H1 (cell line): ENCODE measurements at regions not wholly inside any gene's neighbourhood (a gene's known extent, or its start where the extent isn't known, plus 50 kb on each side); places are given as distances from the start of the nearest gene placed in this dataset.

Experiments used
- CBX8 ChIP-seq: fragments of 300-800, 300-1000 bp; sonication (generic); IDR thresholded peaks from 2 replicates; pipeline ENCODE4 v1.7.1; 2016; ENCODE audit warnings: low read depth, low read length, borderline replicate concordance
- CTCF ChIP-seq, 3 experiments: IDR thresholded peaks; 1 replicate in 2 of 3; 2 replicates in 1 of 3; pipeline versions ENCODE4 v1.5.1 to v1.6.1; 2011; ENCODE audit warnings: low read length in 3 of 3, mild to moderate bottlenecking in 3 of 3, inconsistent platforms in 2 of 3, low read depth in 1 of 3, moderate library complexity in 1 of 3; ENCODE audit not compliant: insufficient read depth in 1 of 3; ENCODE audit errors: control extremely low read depth in 1 of 3
- EP300 ChIP-seq, 2 experiments: IDR thresholded peaks; 1 replicate in 1 of 2; 2 replicates in 1 of 2; pipeline ENCODE4 v1.6.1; 2011 to 2012; ENCODE audit warnings: low read depth in 2 of 2, low read length in 2 of 2, mild to moderate bottlenecking in 2 of 2, borderline replicate concordance in 1 of 2, inconsistent platforms in 1 of 2, moderate library complexity in 1 of 2
- EZH2 ChIP-seq: fragments of 200-600 bp; sonication (generic); IDR thresholded peaks from 2 replicates; pipeline ENCODE4 v1.7.1; 2012; ENCODE audit warnings: low read depth, mild to moderate bottlenecking, moderate library complexity, low read length, inconsistent platforms; ENCODE audit not compliant: severe bottlenecking
- JUND ChIP-seq: IDR thresholded peaks from 2 replicates; pipeline ENCODE4 v1.6.1; 2011; ENCODE audit warnings: mild to moderate bottlenecking, improper control_type of control experiment, low read length
- KDM1A ChIP-seq: fragments of 200-600, 300-600 bp; sonication (generic); IDR thresholded peaks from 2 replicates; pipeline ENCODE4 v1.7.1; 2016; ENCODE audit warnings: mild to moderate bottlenecking, low read length, borderline replicate concordance
- KDM5A ChIP-seq: fragments of 200-600 bp; IDR thresholded peaks from 2 replicates; pipeline ENCODE4 v1.7.1; 2012; ENCODE audit warnings: mild to moderate bottlenecking, low read length, inconsistent platforms, mixed read lengths
- POLR2A ChIP-seq, 2 experiments: IDR thresholded peaks; 1 replicate in 1 of 2; 2 replicates in 1 of 2; pipeline ENCODE4 v1.6.1; 2011; ENCODE audit warnings: low read depth in 2 of 2, low read length in 2 of 2, mild to moderate bottlenecking in 2 of 2; ENCODE audit errors: control extremely low read depth in 1 of 2
- POLR2AphosphoS5 ChIP-seq: IDR thresholded peaks from 2 replicates; pipeline ENCODE4 v1.6.1; 2011; ENCODE audit warnings: low read depth, low read length
- RAD21 ChIP-seq, 2 experiments: IDR thresholded peaks in 1 of 2; conservative IDR thresholded peaks in 1 of 2; 2 replicates each; pipeline ENCODE4 v1.6.1; 2011; ENCODE audit warnings: low read depth in 2 of 2, low read length in 2 of 2, improper control_type of control experiment in 1 of 2, inconsistent platforms in 1 of 2, mild to moderate bottlenecking in 1 of 2, moderate library complexity in 1 of 2
- SIX5 ChIP-seq: IDR thresholded peaks from 2 replicates; pipeline ENCODE4 v1.6.1; 2011; ENCODE audit warnings: mild to moderate bottlenecking, low read depth, low read length
- SP2 ChIP-seq: IDR thresholded peaks from 2 replicates; pipeline ENCODE4 v1.6.1; 2012; ENCODE audit warnings: mild to moderate bottlenecking, low read length, inconsistent platforms
- SUZ12 ChIP-seq: fragments of 200-600 bp; sonication (generic); IDR thresholded peaks from 2 replicates; pipeline ENCODE4 v1.6.1; 2012; ENCODE audit warnings: mild to moderate bottlenecking, inconsistent platforms, low read length, moderate library complexity, mixed read lengths
- ZNF274 ChIP-seq: IDR thresholded peaks from 2 replicates; pipeline ENCODE4 v1.7.0; 2012; ENCODE audit warnings: low read length, borderline replicate concordance; ENCODE audit errors: extremely low read depth

- TF ChIP-seq KDM1A (no peak), RAD21 (IDR thresholded peaks at IDR 0.05 in 1 of 2, conservative IDR thresholded peaks at IDR 0.05 in 1 of 2; ENCODE audit: low read depth in 2 of 2, low read length in 2 of 2) (no peak), POLR2A (IDR thresholded peaks at IDR 0.05; ENCODE audit: control extremely low read depth in 1 of 2, low read depth in 2 of 2, low read length in 2 of 2) (no peak), EZH2 (no peak), CBX8 (no peak), ZNF274 (no peak), POLR2AphosphoS5 (no peak), KDM5A (no peak), SUZ12 (no peak), SP2 (no peak), CTCF (IDR thresholded peaks at IDR 0.05; ENCODE audit: control extremely low read depth in 1 of 3, insufficient read depth in 1 of 3, low read depth in 1 of 3, low read length in 3 of 3) (no peak), JUND (no peak), EP300 (IDR thresholded peaks at IDR 0.05; ENCODE audit: borderline replicate concordance in 1 of 2, low read depth in 2 of 2, low read length in 2 of 2) (no peak), SIX5 (no peak)
Observed at GRCh38 chr9:13970426-13970825, 343.5 kb downstream of the NFIB start.
